ENCODE measurements at regions not wholly inside any gene's neighbourhood (a gene's known extent, or its start where the extent isn't known, plus 50 kb on each side); places are given as distances from the start of the nearest gene placed in this dataset.
"Not testable (repeated sequence)": the region's sequence is repeated elsewhere in the genome, so short reads cannot be mapped to it uniquely, and the experiment has no call there.

- 0 to 27% methylated on average over 1 of the region's 1 CpG for WGBS, 2 donors
- intact Hi-C loops (cut with DNase I; ENCODE audit: low total_unique reads), result no loop called here
- no peak overlapping the region for H3K4me3 ChIP-seq (ENCODE audit: low read depth, poor library complexity, severe bottlenecking)
- TF ChIP-seq CTCF (IDR thresholded peaks at IDR 0.05) (no peak), POLR2A (IDR thresholded peaks at IDR 0.05) (no peak)
- no peak for DNase-seq (ENCODE audit: low spot score in 2 of 2)
Measured at GRCh38 chr12:73225371-73225937, 953.3 kb downstream of the TRHDE start.

DNA sequence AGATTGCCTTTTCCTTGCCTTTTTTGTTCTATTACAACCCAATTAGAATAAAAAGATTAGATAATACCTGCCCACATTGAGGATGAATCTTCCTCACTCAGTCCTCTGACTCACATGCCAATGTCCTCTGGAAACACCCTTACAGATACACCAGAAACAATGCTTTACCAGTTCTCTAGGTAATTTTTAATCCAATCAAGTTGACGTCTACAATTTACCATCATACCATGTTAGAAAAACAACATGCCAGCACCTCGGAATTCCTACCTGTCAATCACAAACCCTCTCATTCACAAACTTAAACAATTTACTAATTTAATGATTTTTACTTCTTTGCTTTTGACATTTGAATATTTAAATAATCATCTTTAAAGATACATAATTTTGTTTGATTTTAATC lies 953.8 kb downstream of the TRHDE start:
- TF ChIP-seq CTCF (IDR thresholded peaks at IDR 0.05) (no peak), POLR2A (IDR thresholded peaks at IDR 0.05) (no peak)
- DNase-seq (ENCODE audit: low spot score in 2 of 2), result no peak
- intact Hi-C loops (cut with DNase I; ENCODE audit: low total_unique reads), result no loop called here
- WGBS, 2 donors, result 67 to 69% methylated on average over 2 of the region's 2 CpGs
- H3K4me3 ChIP-seq (ENCODE audit: low read depth, poor library complexity, severe bottlenecking), result no peak overlapping the region

DNA sequence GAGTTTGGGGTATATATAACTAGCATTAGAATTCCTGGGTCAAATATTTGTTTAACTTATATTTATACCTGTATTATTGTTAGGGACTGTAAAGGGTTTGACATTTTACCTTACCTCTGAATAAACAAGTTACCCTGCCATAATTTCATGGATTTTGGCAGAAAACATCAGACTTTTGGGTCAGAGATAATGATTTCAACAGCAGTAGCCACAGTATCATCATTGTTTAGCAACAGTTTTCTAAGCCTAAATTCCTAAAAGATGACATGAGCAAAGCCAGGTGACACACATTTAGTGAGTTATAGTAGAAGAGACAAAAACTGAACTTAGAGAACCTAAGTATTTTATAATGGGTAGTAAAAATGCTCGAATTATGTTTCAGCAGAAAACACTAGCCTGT lies 954.4 kb downstream of the TRHDE start:
- no peak overlapping the region for H3K4me3 ChIP-seq (ENCODE audit: low read depth, poor library complexity, severe bottlenecking)
- intact Hi-C loops (cut with DNase I; ENCODE audit: low total_unique reads), result no loop called here
- TF ChIP-seq CTCF (IDR thresholded peaks at IDR 0.05) (no peak), POLR2A (IDR thresholded peaks at IDR 0.05) (no peak)
- 71 to 72% methylated on average over 1 of the region's 1 CpG for WGBS, 2 donors
- no peak for DNase-seq (ENCODE audit: low spot score in 2 of 2)

GRCh38 chr12:73228828-73229227 lies 956.7 kb downstream of the TRHDE start:
- 36 to 64% methylated on average over 1 of the region's 1 CpG for WGBS, 2 donors
- DNase-seq (ENCODE audit: low spot score in 2 of 2); intact Hi-C loops (cut with DNase I; ENCODE audit: low total_unique reads); H3K4me3 ChIP-seq (ENCODE audit: low read depth, poor library complexity, severe bottlenecking): not testable (repeated sequence)

DNA sequence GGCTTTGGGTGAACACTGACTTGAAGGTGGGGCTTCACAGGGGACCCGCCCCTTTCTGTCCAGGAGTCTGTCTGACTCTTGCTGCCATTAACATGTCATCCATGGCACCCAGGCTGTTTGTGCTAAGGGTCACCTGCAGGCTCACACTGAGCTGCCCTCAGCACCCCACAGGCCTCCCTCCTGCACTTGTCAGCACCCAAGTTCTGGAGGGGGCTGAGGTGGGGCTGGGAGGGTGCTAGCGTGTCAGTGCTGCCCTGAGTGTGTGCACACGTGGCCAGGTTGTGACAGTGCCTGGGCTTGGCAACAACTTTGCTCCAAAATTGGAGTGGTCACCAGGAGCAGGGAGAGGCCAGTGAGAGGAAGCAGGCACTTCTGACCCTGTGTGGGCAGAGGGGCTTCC lies 963.2 kb downstream of the TRHDE start:
- 78 to 80% methylated on average over 2 to 3 of the region's 3 CpGs for WGBS, 2 donors
- no peak for DNase-seq (ENCODE audit: low spot score in 2 of 2)
- TF ChIP-seq CTCF (IDR thresholded peaks at IDR 0.05) (no peak), POLR2A (IDR thresholded peaks at IDR 0.05) (no peak)
- H3K4me3 ChIP-seq (ENCODE audit: low read depth, poor library complexity, severe bottlenecking), result no peak overlapping the region
- intact Hi-C loops (cut with DNase I; ENCODE audit: low total_unique reads), result no loop called here

DNA sequence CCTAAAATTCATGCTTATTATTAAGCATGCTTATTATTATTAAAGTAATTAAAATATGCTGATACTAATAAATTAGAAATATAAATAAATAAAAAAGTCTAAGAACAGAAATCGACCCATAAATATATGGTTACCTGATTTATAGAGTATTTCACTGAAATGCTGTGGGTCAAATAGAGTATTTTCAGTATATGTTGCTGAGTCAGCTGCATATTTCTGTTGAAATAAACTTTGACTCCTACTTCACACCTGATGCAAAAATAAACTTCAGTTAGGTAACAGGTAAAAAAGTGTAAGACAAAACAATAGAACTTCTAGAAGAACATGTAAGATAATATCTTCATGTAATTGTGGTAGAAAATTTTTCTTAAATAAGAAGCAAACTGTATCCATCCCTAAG lies 967.9 kb downstream of the TRHDE start:
- DNase-seq (ENCODE audit: low spot score in 2 of 2), result no peak
- WGBS, 2 donors, result 89 to 90% methylated on average over 1 of the region's 1 CpG
- TF ChIP-seq POLR2A (IDR thresholded peaks at IDR 0.05) (no peak), CTCF (IDR thresholded peaks at IDR 0.05) (no peak)
- no peak overlapping the region for H3K4me3 ChIP-seq (ENCODE audit: low read depth, poor library complexity, severe bottlenecking)
- intact Hi-C loops (cut with DNase I; ENCODE audit: low total_unique reads), result no loop called here
